Breast epithelium (tissue), 3 donors: ENCODE measurements at regions not wholly inside any gene's neighbourhood (a gene's known extent, or its start where the extent isn't known, plus 50 kb on each side); places are given as distances from the start of the nearest gene placed in this dataset.

Source experiments
- CTCF ChIP-seq, 3 donors: fragments of 450-650 bp; IDR thresholded peaks; one replicate each; pipeline ENCODE4 v1.5.1; 2016 to 2017; ENCODE audit warnings: antibody characterized with exemption in 3 of 3, mild to moderate bottlenecking in 3 of 3, moderate library complexity in 3 of 3
- POLR2A ChIP-seq: fragments of 450-650 bp; IDR thresholded peaks from one replicate; pipeline ENCODE4 v1.6.1; 2016; ENCODE audit warnings: antibody characterized with exemption, mild to moderate bottlenecking, moderate library complexity

GRCh38 chr2:2787301-2787907 lies 456.3 kb upstream of the MYT1L start:
- TF ChIP-seq CTCF (IDR thresholded peaks at IDR 0.05): no peak
- TF ChIP-seq POLR2A: no peak
